Transverse colon (tissue), 3 donors: ENCODE measurements at regions not wholly inside any gene's neighbourhood (a gene's known extent, or its start where the extent isn't known, plus 50 kb on each side); places are given as distances from the start of the nearest gene placed in this dataset.

Experiments used
- POLR2A ChIP-seq: fragments of 450-650 bp; IDR thresholded peaks from one replicate; pipeline ENCODE4 v1.6.1; 2016; ENCODE audit warnings: antibody characterized with exemption, mild to moderate bottlenecking, moderate library complexity
- TF ChIP-seq, protein P1 (sequence below), 5 experiments: fragments of 200-600 bp in 3 of 5; fragments of 450-650 bp in 2 of 5; sonication (generic) in 3 of 5; IDR thresholded peaks; 1 replicate in 2 of 5; 2 replicates in 3 of 5; pipeline ENCODE4 v1.5.1; 2016 to 2017; ENCODE audit warnings: antibody characterized with exemption in 5 of 5, inconsistent platforms in 3 of 5, mild to moderate bottlenecking in 2 of 5, moderate library complexity in 1 of 5

GRCh38 chr4:14289708-14290107 is 662.2 kb upstream of the BOD1L1 start:
- TF ChIP-seq, protein P1, sequence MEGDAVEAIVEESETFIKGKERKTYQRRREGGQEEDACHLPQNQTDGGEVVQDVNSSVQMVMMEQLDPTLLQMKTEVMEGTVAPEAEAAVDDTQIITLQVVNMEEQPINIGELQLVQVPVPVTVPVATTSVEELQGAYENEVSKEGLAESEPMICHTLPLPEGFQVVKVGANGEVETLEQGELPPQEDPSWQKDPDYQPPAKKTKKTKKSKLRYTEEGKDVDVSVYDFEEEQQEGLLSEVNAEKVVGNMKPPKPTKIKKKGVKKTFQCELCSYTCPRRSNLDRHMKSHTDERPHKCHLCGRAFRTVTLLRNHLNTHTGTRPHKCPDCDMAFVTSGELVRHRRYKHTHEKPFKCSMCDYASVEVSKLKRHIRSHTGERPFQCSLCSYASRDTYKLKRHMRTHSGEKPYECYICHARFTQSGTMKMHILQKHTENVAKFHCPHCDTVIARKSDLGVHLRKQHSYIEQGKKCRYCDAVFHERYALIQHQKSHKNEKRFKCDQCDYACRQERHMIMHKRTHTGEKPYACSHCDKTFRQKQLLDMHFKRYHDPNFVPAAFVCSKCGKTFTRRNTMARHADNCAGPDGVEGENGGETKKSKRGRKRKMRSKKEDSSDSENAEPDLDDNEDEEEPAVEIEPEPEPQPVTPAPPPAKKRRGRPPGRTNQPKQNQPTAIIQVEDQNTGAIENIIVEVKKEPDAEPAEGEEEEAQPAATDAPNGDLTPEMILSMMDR (IDR thresholded peaks at IDR 0.05): no peak
- TF ChIP-seq POLR2A: no peak
